ENCODE measurements at regions not wholly inside any gene's neighbourhood (a gene's known extent, or its start where the extent isn't known, plus 50 kb on each side); places are given as distances from the start of the nearest gene placed in this dataset.

DNA sequence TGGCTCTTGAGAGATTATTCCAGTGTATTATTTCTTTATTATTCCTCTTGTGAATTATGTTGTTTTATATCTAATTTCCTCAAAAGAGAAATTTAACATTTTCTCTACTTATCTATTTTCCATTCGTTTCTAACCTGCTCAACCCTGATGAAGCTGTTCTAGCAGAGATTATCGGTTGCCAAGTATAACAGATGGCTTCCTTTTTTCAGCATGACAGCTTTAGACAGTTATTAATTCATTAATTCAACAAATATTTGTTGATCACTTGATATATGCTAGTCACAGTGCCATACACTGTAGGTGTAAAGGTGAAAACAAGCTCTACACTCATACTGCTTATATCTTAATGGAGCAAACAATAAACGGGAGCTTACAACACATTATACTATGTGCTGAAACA is 137.9 kb upstream of the UBE2E3 start:
- H3K4me1 ChIP-seq (ENCODE audit: control insufficient read depth in 2 of 2, insufficient read depth in 2 of 2, low read length in 2 of 2): no peaks in the 10 kb centered on the region
- ATAC-seq: no peak
- H3K27me3 ChIP-seq (ENCODE audit: control insufficient read depth in 2 of 2, insufficient read depth in 2 of 2, low read length in 2 of 2): no peaks in the 10 kb centered on the region
- H3K4me3 Mint-ChIP-seq: no peak overlapping the region
- no peaks in the 10 kb centered on the region for H3K4me1 Mint-ChIP-seq
- ChIA-PET POLR2A (no interaction called here), CTCF (no interaction called here)
- peaks cover 0 to 4% (median 0%) of the 10 kb centered on the region in 11 donors for H3K9me3 Mint-ChIP-seq
- DNase-seq: no peak
- no peak overlapping the region for H3K27ac Mint-ChIP-seq
- H3K36me3 ChIP-seq (ENCODE audit: control insufficient read depth in 2 of 3, insufficient read depth in 3 of 3, low read length in 3 of 3): no peaks in the 10 kb centered on the region
- H3K36me3 Mint-ChIP-seq: no peaks in the 10 kb centered on the region
- H3K9me3 ChIP-seq (ENCODE audit: control insufficient read depth in 2 of 3, low read length in 3 of 3): no peaks in the 10 kb centered on the region
- H3K27me3 Mint-ChIP-seq: peaks cover 0 to 5% (median 0%) of the 10 kb centered on the region in 5 donors
- H3K27ac ChIP-seq (ENCODE audit: low read depth, low read length): no peak overlapping the region
- H3K4me3 ChIP-seq (ENCODE audit: low read length): no peak overlapping the region
- intact Hi-C loops (cut with micrococcal nuclease): no loop called here

DNA sequence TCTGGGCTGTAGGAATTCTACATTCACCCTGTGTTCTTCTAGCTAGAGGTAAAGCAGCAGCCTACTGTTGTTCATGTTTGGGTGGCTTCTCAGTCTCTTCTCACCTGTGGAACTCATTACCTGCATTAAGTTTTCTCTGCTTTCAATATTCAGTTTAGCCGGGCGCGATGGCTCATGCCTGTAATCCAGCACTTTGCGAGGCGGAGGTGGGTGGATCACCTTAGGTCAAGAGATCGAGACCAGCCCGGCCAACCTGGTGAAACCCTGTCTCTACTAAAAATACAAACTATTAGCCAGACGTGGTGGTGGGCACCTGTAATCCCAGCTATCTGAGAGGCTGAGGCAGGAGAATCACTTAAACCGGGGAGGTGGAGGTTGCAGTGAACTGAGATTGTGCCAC is 139.8 kb upstream of the UBE2E3 start:
- Histone ChIP-seq H3K4me3 (ENCODE audit: low read length) (no peak overlapping the region), H3K27ac (ENCODE audit: low read depth, low read length) (no peak overlapping the region), H3K4me1 (ENCODE audit: control insufficient read depth in 2 of 2, insufficient read depth in 2 of 2, low read length in 2 of 2) (no peaks in the 10 kb centered on the region), H3K9me3 (ENCODE audit: control insufficient read depth in 2 of 3, low read length in 3 of 3) (no peaks in the 10 kb centered on the region), H3K27me3 (ENCODE audit: control insufficient read depth in 2 of 2, insufficient read depth in 2 of 2, low read length in 2 of 2) (no peaks in the 10 kb centered on the region), H3K36me3 (ENCODE audit: control insufficient read depth in 2 of 3, insufficient read depth in 3 of 3, low read length in 3 of 3) (no peaks in the 10 kb centered on the region)
- ChIA-PET CTCF (no interaction called here), POLR2A (no interaction called here)
- H3K27ac Mint-ChIP-seq: no peak overlapping the region
- H3K36me3 Mint-ChIP-seq: no peaks in the 10 kb centered on the region
- peaks cover 0 to 4% (median 0%) of the 10 kb centered on the region in 11 donors for H3K9me3 Mint-ChIP-seq
- H3K4me1 Mint-ChIP-seq: no peaks in the 10 kb centered on the region
- ATAC-seq: no peak
- peaks cover 0 to 5% (median 0%) of the 10 kb centered on the region in 5 donors for H3K27me3 Mint-ChIP-seq
- intact Hi-C loops (cut with micrococcal nuclease): no loop called here
- no peak overlapping the region for H3K4me3 Mint-ChIP-seq
- no peak for DNase-seq

GRCh38 chr2:180829836-180830235 is 150.6 kb upstream of the UBE2E3 start:
- POLR2A ChIA-PET: no interaction called here

DNA sequence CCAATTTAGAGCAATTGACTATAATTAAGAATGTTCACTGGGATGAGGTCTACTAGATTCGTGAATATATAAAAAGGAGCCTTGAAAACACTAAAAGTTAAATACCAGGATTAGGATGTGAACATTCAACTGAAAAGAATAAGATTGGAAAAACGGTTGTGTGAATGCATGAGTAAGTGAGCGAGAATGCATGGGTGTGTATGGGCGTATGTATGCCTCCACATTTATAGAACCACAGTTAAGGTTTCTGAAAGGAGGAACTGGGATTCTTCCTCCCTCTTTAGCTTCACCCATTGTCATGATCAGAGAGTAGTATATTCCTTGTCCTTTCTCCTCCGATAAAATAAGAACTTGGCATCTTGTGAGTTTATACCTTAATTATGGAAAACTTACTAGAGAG is 151.1 kb upstream of the UBE2E3 start:
- ChIA-PET CTCF (no interaction called here), POLR2A (no interaction called here)
- no peak overlapping the region for H3K27ac Mint-ChIP-seq
- H3K4me1 Mint-ChIP-seq: no peaks in the 10 kb centered on the region
- no peak overlapping the region for H3K4me3 Mint-ChIP-seq
- no peaks in the 10 kb centered on the region for H3K36me3 ChIP-seq (ENCODE audit: control insufficient read depth in 2 of 3, insufficient read depth in 3 of 3, low read length in 3 of 3)
- H3K27me3 ChIP-seq (ENCODE audit: control insufficient read depth in 2 of 2, insufficient read depth in 2 of 2, low read length in 2 of 2): no peaks in the 10 kb centered on the region
- DNase-seq (no peak), ATAC-seq (no peak)
- no peaks in the 10 kb centered on the region for H3K4me1 ChIP-seq (ENCODE audit: control insufficient read depth in 2 of 2, insufficient read depth in 2 of 2, low read length in 2 of 2)
- peaks cover 2 to 14% (median 7%) of the 10 kb centered on the region in 5 donors for H3K27me3 Mint-ChIP-seq
- no peaks in the 10 kb centered on the region for H3K36me3 Mint-ChIP-seq
- no peak overlapping the region for H3K4me3 ChIP-seq (ENCODE audit: low read length)
- H3K27ac ChIP-seq (ENCODE audit: low read depth, low read length): no peak overlapping the region
- H3K9me3 Mint-ChIP-seq: peaks cover 0 to 7% (median 2%) of the 10 kb centered on the region in 11 donors
- intact Hi-C loops (cut with micrococcal nuclease): no loop called here
- no peaks in the 10 kb centered on the region for H3K9me3 ChIP-seq (ENCODE audit: control insufficient read depth in 2 of 3, low read length in 3 of 3)

More at GRCh38 chr2:180829836-180830235, 150.6 kb upstream of the UBE2E3 start:
- Mint-ChIP-seq H3K4me1 (no peaks in the 10 kb centered on the region), H3K9me3 (peaks cover 0 to 7% (median 2%) of the 10 kb centered on the region in 11 donors), H3K27me3 (peaks cover under 1 to 11% (median 6%) of the 10 kb centered on the region in 5 donors), H3K4me3 (no peak overlapping the region), H3K27ac (no peak overlapping the region), H3K36me3 (no peaks in the 10 kb centered on the region)
- no peaks in the 10 kb centered on the region for H3K36me3 ChIP-seq (ENCODE audit: control insufficient read depth in 2 of 3, insufficient read depth in 3 of 3, low read length in 3 of 3)
- no peaks in the 10 kb centered on the region for H3K4me1 ChIP-seq (ENCODE audit: control insufficient read depth in 2 of 2, insufficient read depth in 2 of 2, low read length in 2 of 2)
- no peak for DNase-seq
- no peak for ATAC-seq
- H3K27ac ChIP-seq (ENCODE audit: low read depth, low read length): no peak overlapping the region
- no peaks in the 10 kb centered on the region for H3K9me3 ChIP-seq (ENCODE audit: control insufficient read depth in 2 of 3, low read length in 3 of 3)
- CTCF ChIA-PET: no interaction called here
- H3K4me3 ChIP-seq (ENCODE audit: low read length): no peak overlapping the region
- intact Hi-C loops (cut with micrococcal nuclease): no loop called here
- no peaks in the 10 kb centered on the region for H3K27me3 ChIP-seq (ENCODE audit: control insufficient read depth in 2 of 2, insufficient read depth in 2 of 2, low read length in 2 of 2)

- no peaks in the 10 kb centered on the region for H3K4me1 ChIP-seq (ENCODE audit: control insufficient read depth in 2 of 2, insufficient read depth in 2 of 2, low read length in 2 of 2)
- CTCF ChIA-PET: no interaction called here
- Mint-ChIP-seq H3K27ac (no peak overlapping the region), H3K36me3 (no peaks in the 10 kb centered on the region), H3K4me3 (no peak overlapping the region), H3K27me3 (peaks cover 2 to 14% (median 7%) of the 10 kb centered on the region in 5 donors), H3K4me1 (no peaks in the 10 kb centered on the region), H3K9me3 (peaks cover 0 to 7% (median 2%) of the 10 kb centered on the region in 11 donors)
- no peaks in the 10 kb centered on the region for H3K36me3 ChIP-seq (ENCODE audit: control insufficient read depth in 2 of 3, insufficient read depth in 3 of 3, low read length in 3 of 3)
- POLR2A ChIA-PET: no interaction called here
- no peak for ATAC-seq
- H3K9me3 ChIP-seq (ENCODE audit: control insufficient read depth in 2 of 3, low read length in 3 of 3): no peaks in the 10 kb centered on the region
- no peak overlapping the region for H3K27ac ChIP-seq (ENCODE audit: low read depth, low read length)
- intact Hi-C loops (cut with micrococcal nuclease): no loop called here
- no peaks in the 10 kb centered on the region for H3K27me3 ChIP-seq (ENCODE audit: control insufficient read depth in 2 of 2, insufficient read depth in 2 of 2, low read length in 2 of 2)
- no peak for DNase-seq
- no peak overlapping the region for H3K4me3 ChIP-seq (ENCODE audit: low read length)
These were observed 151.6 kb upstream of the UBE2E3 start for GRCh38 chr2:180828756-180829155.

- DNase-seq (no peak), ATAC-seq (no peak)
- Mint-ChIP-seq H3K27me3 (peaks cover 5 to 12% (median 8%) of the 10 kb centered on the region in 5 donors), H3K4me1 (no peaks in the 10 kb centered on the region), H3K4me3 (no peak overlapping the region), H3K36me3 (no peaks in the 10 kb centered on the region), H3K9me3 (no peaks in the 10 kb centered on the region), H3K27ac (no peak overlapping the region)
- Histone ChIP-seq H3K4me1 (ENCODE audit: control insufficient read depth in 2 of 2, insufficient read depth in 2 of 2, low read length in 2 of 2) (no peaks in the 10 kb centered on the region), H3K9me3 (ENCODE audit: control insufficient read depth in 2 of 3, low read length in 3 of 3) (no peaks in the 10 kb centered on the region), H3K27me3 (ENCODE audit: control insufficient read depth in 2 of 2, insufficient read depth in 2 of 2, low read length in 2 of 2) (no peaks in the 10 kb centered on the region), H3K4me3 (ENCODE audit: low read length) (no peak overlapping the region), H3K36me3 (ENCODE audit: control insufficient read depth in 2 of 3, insufficient read depth in 3 of 3, low read length in 3 of 3) (no peaks in the 10 kb centered on the region), H3K27ac (ENCODE audit: low read depth, low read length) (no peak overlapping the region)
- intact Hi-C loops (cut with micrococcal nuclease): no loop called here
- CTCF ChIA-PET: no interaction called here
- POLR2A ChIA-PET: no interaction called here
These were observed 156.8 kb upstream of the UBE2E3 start for GRCh38 chr2:180823546-180824141.

DNA sequence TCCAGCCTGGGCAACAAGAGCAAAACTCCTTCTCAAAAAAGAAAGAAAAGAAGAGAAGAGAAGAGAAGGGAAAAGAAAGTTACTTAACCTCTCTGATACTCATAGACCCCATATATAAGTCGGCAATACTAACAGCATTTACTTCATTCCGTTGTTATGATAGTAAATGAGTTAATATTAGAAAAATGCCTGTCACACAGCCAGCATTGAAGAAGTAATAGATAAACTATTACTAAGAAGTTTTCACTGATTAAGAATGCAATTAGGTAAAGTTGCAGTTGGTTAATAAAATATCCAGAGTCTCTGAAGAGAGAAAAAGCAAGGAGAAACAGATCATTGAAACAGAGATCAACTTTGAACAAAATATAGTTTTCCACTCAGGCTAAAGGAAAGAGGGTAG is 161.3 kb upstream of the UBE2E3 start:
- intact Hi-C loops (cut with micrococcal nuclease): no loop called here
- no peak for ATAC-seq
- H3K9me3 Mint-ChIP-seq: peaks cover 0 to 18% (median 7%) of the 10 kb centered on the region in 11 donors

More for the DNA sequence above, 161.3 kb upstream of the UBE2E3 start:
- H3K36me3 Mint-ChIP-seq: peaks cover 0 to 5% (median 0%) of the 10 kb centered on the region in 5 donors
- no peaks in the 10 kb centered on the region for H3K4me1 ChIP-seq (ENCODE audit: control insufficient read depth in 2 of 2, insufficient read depth in 2 of 2, low read length in 2 of 2)
- H3K27me3 ChIP-seq (ENCODE audit: control insufficient read depth in 2 of 2, insufficient read depth in 2 of 2, low read length in 2 of 2): no peaks in the 10 kb centered on the region
- no peak overlapping the region for H3K27ac Mint-ChIP-seq
- CTCF ChIA-PET: no interaction called here
- POLR2A ChIA-PET: no interaction called here
- H3K27me3 Mint-ChIP-seq: peaks cover 0 to 8% (median 2%) of the 10 kb centered on the region in 5 donors
- H3K27ac ChIP-seq (ENCODE audit: low read depth, low read length): no peak overlapping the region
- H3K9me3 ChIP-seq (ENCODE audit: control insufficient read depth in 2 of 3, low read length in 3 of 3): no peaks in the 10 kb centered on the region
- H3K4me3 ChIP-seq (ENCODE audit: low read length): no peak overlapping the region
- no peaks in the 10 kb centered on the region for H3K36me3 ChIP-seq (ENCODE audit: control insufficient read depth in 2 of 3, insufficient read depth in 3 of 3, low read length in 3 of 3)
- DNase-seq: no peak
- no peak overlapping the region for H3K4me3 Mint-ChIP-seq
- H3K4me1 Mint-ChIP-seq: no peaks in the 10 kb centered on the region

All from naive thymus-derived CD4-positive, alpha-beta T cell (primary cell).